PC-3 (cell line): ENCODE measurements at regions not wholly inside any gene's neighbourhood (a gene's known extent, or its start where the extent isn't known, plus 50 kb on each side); places are given as distances from the start of the nearest gene placed in this dataset.

ENCODE experiments used
- ATAC-seq: fragments of 200-7000 bp; cut with Tn5 transposase; 2 replicates; pipeline ENCODE4 v1.9.1; 2020; ENCODE audit warnings: mild to moderate bottlenecking, moderate library complexity
- BruUV-seq: library from RNA; stranded (reverse); fragments of 400-500 nt; replicated peaks from 2 replicates; lab custom pipeline; 2021; lab: Mats Ljungman, UMichigan
- CTCF ChIA-PET: fragments of 300-600 bp; sonication (Branson Sonifier 250); formaldehyde crosslinking; loops from one replicate; lab custom pipeline; 2022; ENCODE audit warnings: antibody characterized with exemption; lab: Charles Lee
- POLR2A ChIA-PET: fragments of 300-600 bp; sonication (Branson Sonifier 250); formaldehyde crosslinking; loops from one replicate; lab custom pipeline; 2022; ENCODE audit warnings: antibody characterized with exemption; ENCODE audit not compliant: unreplicated experiment; lab: Charles Lee
- DNase-seq: peaks from one replicate; pipeline ENCODE4 v3.0.0-alpha.2; 2015
- H2AFZ ChIP-seq: fragments of 300-600 bp; sonication (generic); 2 replicates; pipeline ENCODE4 v1.6.0; 2016; ENCODE audit warnings: antibody characterized with exemption, low read length
- H3F3A ChIP-seq: fragments of 300-600 bp; sonication (generic); one replicate; pipeline ENCODE4 v1.6.0; 2017; ENCODE audit warnings: antibody characterized with exemption, low read length, control low read depth, mild to moderate bottlenecking; ENCODE audit not compliant: unreplicated experiment
- H3K27ac ChIP-seq: fragments of 300-600 bp; sonication (generic); 2 replicates; pipeline ENCODE4 v1.5.1; 2016; ENCODE audit warnings: mild to moderate bottlenecking, low read length
- H3K27me3 ChIP-seq: fragments of 300-600 bp; sonication (generic); 2 replicates; pipeline ENCODE4 v1.6.1; 2016; ENCODE audit warnings: low read length, mixed read lengths
- H3K36me3 ChIP-seq: fragments of 300-600 bp; sonication (generic); 2 replicates; pipeline ENCODE4 v1.6.1; 2016; ENCODE audit warnings: low read depth, mixed run types, low read length, mixed read lengths
- H3K4me1 ChIP-seq: fragments of 300-600 bp; sonication (generic); 2 replicates; pipeline ENCODE4 v1.5.1; 2016; ENCODE audit warnings: low read length; ENCODE audit not compliant: insufficient read depth
- H3K4me2 ChIP-seq: fragments of 300-600 bp; sonication (generic); 2 replicates; pipeline ENCODE4 v1.6.0; 2016; ENCODE audit warnings: low read length
- H3K4me3 ChIP-seq: fragments of 300-600 bp; sonication (generic); 2 replicates; pipeline ENCODE4 v1.5.1; 2016; ENCODE audit warnings: mild to moderate bottlenecking, low read length, mixed read lengths
- H3K79me2 ChIP-seq: fragments of 300-600 bp; sonication (generic); 2 replicates; pipeline ENCODE4 v1.6.1; 2017; ENCODE audit warnings: low read length, mixed read lengths
- H3K9ac ChIP-seq: fragments of 300-600 bp; sonication (generic); 2 replicates; pipeline ENCODE4 v1.6.0; 2016; ENCODE audit warnings: mild to moderate bottlenecking, low read length
- H3K9me2 ChIP-seq: fragments of 300-600 bp; sonication (generic); replicated peaks from 2 replicates; pipeline ENCODE4 v1.6.1; 2016; ENCODE audit warnings: mixed run types, low read length, mixed read lengths
- H3K9me3 ChIP-seq: fragments of 300-600 bp; sonication (generic); 2 replicates; pipeline ENCODE4 v1.6.1; 2016; ENCODE audit warnings: low read length, mixed read lengths
- H4K20me1 ChIP-seq: fragments of 300-600 bp; sonication (generic); 2 replicates; pipeline ENCODE4 v1.6.1; 2016; ENCODE audit warnings: low read length, mixed read lengths
- EZH2 ChIP-seq: fragments of 300-600 bp; sonication (generic); IDR thresholded peaks from one replicate; pipeline ENCODE4 v1.6.1; 2017; ENCODE audit warnings: antibody characterized with exemption, mild to moderate bottlenecking, low read length; ENCODE audit not compliant: unreplicated experiment
- EZH2phosphoT487 ChIP-seq: fragments of 300-600 bp; sonication (generic); IDR thresholded peaks from 2 replicates; pipeline ENCODE4 v1.6.1; 2018; ENCODE audit warnings: mild to moderate bottlenecking, antibody characterized with exemption, low read length, borderline replicate concordance
- intact Hi-C: fragments of 100-400 bp; cut with micrococcal nuclease; formaldehyde crosslinking; loops from 2 replicates; pipeline ENCODE4 v1.9.0; 2023
- TF ChIP-seq, protein P1 (sequence below): fragments of 300-600 bp; sonication (generic); conservative IDR thresholded peaks from 2 replicates; pipeline ENCODE4 v1.5.1; 2017; ENCODE audit warnings: antibody characterized with exemption, low read depth, mild to moderate bottlenecking, low read length

DNA sequence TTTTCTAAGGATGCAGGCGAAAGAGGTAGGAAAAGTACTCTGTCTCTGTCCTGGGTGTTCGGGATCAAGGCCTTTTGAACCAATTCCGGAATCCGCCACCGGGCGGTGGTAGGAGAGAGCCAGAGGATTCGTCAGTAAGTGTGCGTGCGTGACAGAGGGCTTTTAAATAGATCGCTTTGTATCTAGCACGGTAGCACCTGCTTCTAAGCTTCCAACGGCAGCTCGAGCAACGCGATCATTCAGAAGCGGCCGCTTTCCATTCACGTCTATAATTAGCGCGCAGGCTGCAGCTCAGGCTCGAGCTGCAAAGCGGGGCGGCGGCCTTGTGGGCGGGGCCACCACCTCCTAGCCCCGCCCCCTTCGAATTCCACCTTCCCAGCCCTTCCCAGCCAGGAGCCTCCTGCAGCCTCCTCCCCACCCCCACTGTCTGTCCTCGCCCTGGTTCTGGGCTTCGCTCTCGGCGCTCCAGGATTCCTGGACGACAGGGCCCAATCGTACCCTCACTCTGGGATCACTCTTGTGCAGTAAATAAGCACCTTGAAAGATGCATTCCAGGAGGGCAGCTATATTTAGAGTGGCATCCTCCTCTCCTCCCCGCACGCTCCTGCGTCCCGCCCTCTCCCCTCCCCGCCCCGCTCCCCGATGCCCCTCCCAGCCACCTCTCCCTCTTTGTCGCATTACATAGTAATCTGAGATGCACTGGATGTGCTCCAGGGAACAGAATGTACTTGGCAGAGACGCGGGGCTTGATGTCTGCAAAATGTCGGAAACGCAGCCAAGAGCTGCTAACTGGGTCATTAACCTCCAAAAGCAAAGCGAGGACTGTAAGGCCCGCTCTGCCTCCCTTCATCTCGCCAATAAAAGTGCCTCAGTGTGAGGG lies 224.1 kb upstream of the TPRG1 start:
- Histone ChIP-seq H3K9me3 (no peaks in the 10 kb centered on the region), H3F3A (no peaks in the 10 kb centered on the region), H3K4me3 (peak overlapping the region; percentile 67), H3K9ac (peak overlapping the region; percentile 86), H4K20me1 (no peaks in the 10 kb centered on the region), H3K9me2 (no peaks in the 10 kb centered on the region), H3K27me3 (no peaks in the 10 kb centered on the region), H3K27ac (peak overlapping the region; percentile 94), H3K4me2 (peak overlapping the region; percentile 92), H3K36me3 (no peaks in the 10 kb centered on the region), H3K79me2 (no peaks in the 10 kb centered on the region), H2AFZ (peak overlapping the region; percentile 88), H3K4me1 (peaks cover 45% of the 10 kb centered on the region)
- DNase-seq (peak; percentile 95), ATAC-seq (peak; percentile 75)
- POLR2A ChIA-PET, result interaction anchor here (0.5 to 1.2 kb wide), 6 partner anchors 47 to 1139 kb away, joined by 3 to 4 read pairs (median 3); no protein-coding TSS in a partner anchor
- CTCF ChIA-PET, result interaction anchor here (0.5 to 1.0 kb wide), 5 partner anchors 12 to 1266 kb away, joined by 3 to 21 read pairs (median 7); no protein-coding TSS in a partner anchor
- intact Hi-C loops, result loop anchor here (1.0 to 5.0 kb wide), 3 partner anchors 45 to 115 kb away; no protein-coding TSS in a partner anchor
- TF ChIP-seq EZH2, result no peak
- TF ChIP-seq, protein P1, sequence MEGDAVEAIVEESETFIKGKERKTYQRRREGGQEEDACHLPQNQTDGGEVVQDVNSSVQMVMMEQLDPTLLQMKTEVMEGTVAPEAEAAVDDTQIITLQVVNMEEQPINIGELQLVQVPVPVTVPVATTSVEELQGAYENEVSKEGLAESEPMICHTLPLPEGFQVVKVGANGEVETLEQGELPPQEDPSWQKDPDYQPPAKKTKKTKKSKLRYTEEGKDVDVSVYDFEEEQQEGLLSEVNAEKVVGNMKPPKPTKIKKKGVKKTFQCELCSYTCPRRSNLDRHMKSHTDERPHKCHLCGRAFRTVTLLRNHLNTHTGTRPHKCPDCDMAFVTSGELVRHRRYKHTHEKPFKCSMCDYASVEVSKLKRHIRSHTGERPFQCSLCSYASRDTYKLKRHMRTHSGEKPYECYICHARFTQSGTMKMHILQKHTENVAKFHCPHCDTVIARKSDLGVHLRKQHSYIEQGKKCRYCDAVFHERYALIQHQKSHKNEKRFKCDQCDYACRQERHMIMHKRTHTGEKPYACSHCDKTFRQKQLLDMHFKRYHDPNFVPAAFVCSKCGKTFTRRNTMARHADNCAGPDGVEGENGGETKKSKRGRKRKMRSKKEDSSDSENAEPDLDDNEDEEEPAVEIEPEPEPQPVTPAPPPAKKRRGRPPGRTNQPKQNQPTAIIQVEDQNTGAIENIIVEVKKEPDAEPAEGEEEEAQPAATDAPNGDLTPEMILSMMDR, result peak; percentile 56; the same call in 1 of the 2 replicates
- TF ChIP-seq EZH2phosphoT487, result no peak
- no TSS peak for BruUV-seq

DNA sequence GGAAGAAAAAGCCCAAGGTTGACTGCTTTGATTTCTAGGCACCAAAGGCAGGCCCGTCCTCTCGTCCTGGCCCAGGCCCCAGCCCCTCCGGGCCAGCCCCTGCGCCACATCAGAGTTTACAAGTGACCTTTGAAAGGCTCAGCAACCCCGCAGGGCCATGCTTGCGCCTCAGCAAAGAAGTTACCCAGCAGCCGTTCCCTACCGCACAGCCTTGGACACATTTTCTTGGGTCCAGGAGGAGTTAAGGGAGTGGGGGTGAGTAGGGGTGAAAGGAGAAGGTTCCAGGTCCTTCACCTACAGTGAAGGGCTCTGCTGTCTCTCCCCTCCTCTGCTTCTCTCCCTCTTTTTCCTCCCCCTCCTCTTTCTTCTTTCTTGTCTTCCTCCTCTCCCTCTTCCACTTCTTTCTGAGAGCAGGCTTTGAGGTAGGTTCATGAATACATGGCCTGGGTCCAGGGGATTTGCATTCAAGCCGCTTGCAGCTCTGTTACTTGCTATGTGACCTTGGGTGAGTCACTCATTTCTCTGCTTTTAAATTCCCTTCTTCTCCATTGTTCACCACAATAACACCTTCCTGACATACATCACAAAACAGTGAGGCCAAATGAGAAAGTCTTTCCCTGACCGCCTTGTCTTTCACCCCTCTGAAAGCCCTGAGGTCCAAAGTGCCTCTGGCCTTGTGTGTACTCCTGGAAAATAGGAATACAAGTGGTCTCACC lies 223.3 kb upstream of the TPRG1 start:
- H3K4me1 ChIP-seq, result peaks cover 45% of the 10 kb centered on the region
- H3K27ac ChIP-seq, result peak overlapping the region; percentile 94
- no peaks in the 10 kb centered on the region for H3F3A ChIP-seq
- TF ChIP-seq, protein P1, result no peak
- TF ChIP-seq EZH2, result no peak
- no peak for TF ChIP-seq EZH2phosphoT487
- H3K27me3 ChIP-seq, result no peaks in the 10 kb centered on the region
- peak overlapping the region; percentile 86 for H3K9ac ChIP-seq
- peak overlapping the region; percentile 92 for H3K4me2 ChIP-seq
- H2AFZ ChIP-seq, result peak overlapping the region; percentile 88
- peak overlapping the region; percentile 67 for H3K4me3 ChIP-seq
- ATAC-seq, result peak; percentile 29
- H3K36me3 ChIP-seq, result no peaks in the 10 kb centered on the region
- POLR2A ChIA-PET, result interaction anchor here (0.5 to 1.2 kb wide), 3 partner anchors 67 to 455 kb away, joined by 3 read pairs; no protein-coding TSS in a partner anchor
- no TSS peak for BruUV-seq
- no peaks in the 10 kb centered on the region for H3K9me2 ChIP-seq
- DNase-seq, result peak; percentile 87
- intact Hi-C loops, result loop anchor here (1.0 to 5.0 kb wide), 3 partner anchors 46 to 116 kb away; no protein-coding TSS in a partner anchor
- H3K79me2 ChIP-seq, result no peaks in the 10 kb centered on the region
- H4K20me1 ChIP-seq, result no peaks in the 10 kb centered on the region
- no peaks in the 10 kb centered on the region for H3K9me3 ChIP-seq
- CTCF ChIA-PET, result no interaction called here
